ENCODE measurements at regions not wholly inside any gene's neighbourhood (a gene's known extent, or its start where the extent isn't known, plus 50 kb on each side); places are given as distances from the start of the nearest gene placed in this dataset.

DNA sequence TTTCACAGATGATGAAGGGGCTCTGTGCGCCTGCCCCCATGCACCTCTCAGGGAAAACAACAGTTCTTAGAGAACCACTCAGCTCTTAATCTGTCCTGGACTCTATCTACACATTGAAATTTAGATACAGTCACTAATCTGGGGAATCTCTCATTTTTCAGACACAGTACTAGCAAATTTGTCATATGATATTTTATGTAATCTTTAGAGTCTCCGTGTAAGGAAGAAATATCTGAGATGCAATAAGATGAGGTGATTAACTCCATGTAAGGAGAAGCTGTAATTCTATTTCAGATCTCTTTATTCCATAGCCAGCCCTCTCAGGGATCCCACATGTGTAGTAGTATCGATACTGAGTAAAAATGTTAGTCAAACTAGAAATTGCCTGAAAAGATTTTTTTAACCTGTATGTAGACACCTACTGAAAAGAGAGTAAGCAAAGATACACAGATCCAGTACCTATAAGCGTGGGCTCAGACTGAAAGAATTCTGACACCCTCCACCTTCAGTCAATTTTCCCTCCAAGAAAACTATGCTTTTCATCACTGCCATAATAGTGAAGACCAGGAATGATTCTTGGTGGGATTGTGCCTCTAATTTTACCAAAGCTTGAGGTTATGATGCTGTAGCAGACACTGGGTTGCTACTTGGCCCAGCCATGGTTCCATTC lies 279.6 kb upstream of the TMEM161B start:
- TF ChIP-seq POLR2A (IDR thresholded peaks at IDR 0.05) (no peak), CTCF (IDR thresholded peaks at IDR 0.05) (no peak), POLR2AphosphoS5 (IDR thresholded peaks at IDR 0.05) (no peak), EP300 (IDR thresholded peaks at IDR 0.05) (no peak)

Data from sigmoid colon (tissue), 4 donors.